Natural killer cell (primary cell): ENCODE measurements at regions not wholly inside any gene's neighbourhood (a gene's known extent, or its start where the extent isn't known, plus 50 kb on each side); places are given as distances from the start of the nearest gene placed in this dataset.

Experiments used
- ATAC-seq, 3 donors: fragments of 150-1000 bp in 2 of 3; fragments of 200-7000 bp in 1 of 3; cut with Tn5 transposase; 1 replicate in 1 of 3; 2 replicates in 2 of 3; pipeline ENCODE4 v1.10.0; 2021; ENCODE audit warnings: mild to moderate bottlenecking in 2 of 3, moderate library complexity in 2 of 3
- DNase-seq, 2 donors: peaks; one replicate each; pipeline versions ENCODE4 v3.0.0 to v3.0.0-alpha.2; 2013 to 2021; ENCODE audit warnings: mixed read lengths in 1 of 2
- H3K27ac ChIP-seq: one replicate; pipeline ENCODE4 v1.5.1; 2013; ENCODE audit warnings: mild to moderate bottlenecking, low read length
- H3K27me3 ChIP-seq: one replicate; pipeline ENCODE4 v1.6.1; 2013; ENCODE audit warnings: low read length; ENCODE audit not compliant: control insufficient read depth, insufficient read depth
- H3K36me3 ChIP-seq: one replicate; pipeline ENCODE4 v1.6.1; 2013; ENCODE audit warnings: low read length; ENCODE audit not compliant: control insufficient read depth, insufficient read depth
- H3K4me1 ChIP-seq: one replicate; pipeline ENCODE4 v1.6.1; 2013; ENCODE audit warnings: low read length; ENCODE audit not compliant: control insufficient read depth, insufficient read depth
- H3K4me3 ChIP-seq: one replicate; pipeline ENCODE4 v1.5.1; 2013; ENCODE audit warnings: low read length
- H3K9me3 ChIP-seq: one replicate; pipeline ENCODE4 v1.6.1; 2013; ENCODE audit warnings: low read length; ENCODE audit not compliant: control insufficient read depth, insufficient read depth
- H3K27ac Mint-ChIP-seq, 2 donors: one replicate each; pipeline ENCODE4 v1.8.0; 2022; ENCODE audit warnings: mild to moderate bottlenecking in 2 of 2, mixed read lengths in 2 of 2, moderate library complexity in 1 of 2
- H3K27me3 Mint-ChIP-seq, 2 donors: one replicate each; pipeline ENCODE4 v1.8.0; 2022; ENCODE audit warnings: low read depth in 2 of 2, mixed read lengths in 2 of 2
- H3K36me3 Mint-ChIP-seq: one replicate; pipeline ENCODE4 v1.8.0; 2022; ENCODE audit warnings: mixed read lengths
- H3K4me1 Mint-ChIP-seq, 2 donors: one replicate each; pipeline ENCODE4 v1.8.0; 2022; ENCODE audit warnings: mixed read lengths in 2 of 2
- H3K4me3 Mint-ChIP-seq: one replicate; pipeline ENCODE4 v1.8.0; 2022; ENCODE audit warnings: mild to moderate bottlenecking, moderate library complexity, mixed read lengths
- H3K9me3 Mint-ChIP-seq, 2 donors: one replicate each; pipeline ENCODE4 v1.8.0; 2022; ENCODE audit warnings: mixed read lengths in 2 of 2
- WGBS: methylation state at CpG from one replicate; pipeline ENCODE4 v1.1.7; 2013; ENCODE audit warnings: missing lambda C conversion rate; ENCODE audit not compliant: insufficient coverage; 5-methylcytosine and 5-hydroxymethylcytosine counted together
- intact Hi-C: fragments of 100-400 bp; cut with micrococcal nuclease; formaldehyde crosslinking; loops from one replicate; pipeline ENCODE4 v1.14.2; 2022
- TF ChIP-seq, protein P1 (sequence below): fragments of 200-600 bp; IDR thresholded peaks from one replicate; pipeline ENCODE4 v1.8.0; 2022; ENCODE audit warnings: antibody characterized with exemption

DNA sequence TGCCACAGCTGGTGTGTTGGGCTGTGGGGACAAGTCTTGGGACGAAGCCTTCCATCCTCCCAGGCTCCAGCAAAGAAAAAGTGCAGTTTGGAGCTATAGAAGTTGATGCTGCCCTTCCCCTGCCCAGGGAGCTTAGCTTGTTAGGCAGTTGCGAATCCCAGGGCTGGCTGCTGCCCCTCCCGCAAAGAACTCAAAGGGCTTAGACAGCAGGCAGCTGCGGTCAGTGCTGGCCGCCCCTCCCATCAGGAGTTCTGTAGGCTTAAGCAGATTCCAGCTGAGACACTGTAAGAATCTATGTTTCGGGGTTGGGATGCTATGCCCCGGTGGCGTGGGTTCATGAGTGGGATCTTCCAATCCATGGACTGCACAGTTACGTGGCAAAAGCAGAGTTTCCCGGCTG, 956.7 kb downstream of the GLUD2 start:
- no peak overlapping the region for H3K4me3 Mint-ChIP-seq
- Histone ChIP-seq H3K9me3 (no peaks in the 10 kb centered on the region), H3K4me3 (no peak overlapping the region), H3K36me3 (no peaks in the 10 kb centered on the region), H3K4me1 (no peaks in the 10 kb centered on the region), H3K27ac (no peak overlapping the region), H3K27me3 (no peaks in the 10 kb centered on the region)
- DNase-seq (no peak), ATAC-seq (no peak)
- no peaks in the 10 kb centered on the region for H3K27me3 Mint-ChIP-seq
- H3K4me1 Mint-ChIP-seq: no peaks in the 10 kb centered on the region
- no peaks in the 10 kb centered on the region for H3K36me3 Mint-ChIP-seq
- 92% methylated on average over 9 of the region's 10 CpGs for WGBS
- no peak overlapping the region for H3K27ac Mint-ChIP-seq
- intact Hi-C loops: no loop called here
- TF ChIP-seq, protein P1, sequence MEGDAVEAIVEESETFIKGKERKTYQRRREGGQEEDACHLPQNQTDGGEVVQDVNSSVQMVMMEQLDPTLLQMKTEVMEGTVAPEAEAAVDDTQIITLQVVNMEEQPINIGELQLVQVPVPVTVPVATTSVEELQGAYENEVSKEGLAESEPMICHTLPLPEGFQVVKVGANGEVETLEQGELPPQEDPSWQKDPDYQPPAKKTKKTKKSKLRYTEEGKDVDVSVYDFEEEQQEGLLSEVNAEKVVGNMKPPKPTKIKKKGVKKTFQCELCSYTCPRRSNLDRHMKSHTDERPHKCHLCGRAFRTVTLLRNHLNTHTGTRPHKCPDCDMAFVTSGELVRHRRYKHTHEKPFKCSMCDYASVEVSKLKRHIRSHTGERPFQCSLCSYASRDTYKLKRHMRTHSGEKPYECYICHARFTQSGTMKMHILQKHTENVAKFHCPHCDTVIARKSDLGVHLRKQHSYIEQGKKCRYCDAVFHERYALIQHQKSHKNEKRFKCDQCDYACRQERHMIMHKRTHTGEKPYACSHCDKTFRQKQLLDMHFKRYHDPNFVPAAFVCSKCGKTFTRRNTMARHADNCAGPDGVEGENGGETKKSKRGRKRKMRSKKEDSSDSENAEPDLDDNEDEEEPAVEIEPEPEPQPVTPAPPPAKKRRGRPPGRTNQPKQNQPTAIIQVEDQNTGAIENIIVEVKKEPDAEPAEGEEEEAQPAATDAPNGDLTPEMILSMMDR: no peak
- H3K9me3 Mint-ChIP-seq: peaks cover 4 to 18% of the 10 kb centered on the region in 2 donors

DNA sequence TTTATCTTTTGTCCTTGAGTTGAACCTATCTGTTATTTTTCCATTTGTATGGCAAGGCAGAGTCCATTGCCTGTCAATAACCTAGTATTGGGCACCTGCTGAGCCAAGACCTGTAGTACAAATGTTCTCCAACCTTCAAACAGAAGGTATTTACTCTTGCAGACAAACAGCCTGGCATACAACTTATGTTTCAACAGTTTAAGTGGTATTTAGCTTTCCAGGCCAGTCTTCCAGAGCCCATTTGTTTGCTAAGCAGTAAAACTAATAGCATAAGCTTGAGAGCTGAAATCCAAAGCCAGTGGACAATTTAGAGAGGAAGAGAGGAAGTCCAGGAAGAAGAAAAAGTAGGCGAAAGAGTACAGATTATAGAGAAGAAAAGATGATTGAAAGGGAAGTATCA, 979.3 kb downstream of the GLUD2 start:
- Histone ChIP-seq H3K4me1 (no peaks in the 10 kb centered on the region), H3K9me3 (no peaks in the 10 kb centered on the region), H3K27me3 (no peaks in the 10 kb centered on the region), H3K36me3 (no peaks in the 10 kb centered on the region), H3K4me3 (no peak overlapping the region), H3K27ac (no peak overlapping the region)
- Mint-ChIP-seq H3K27ac (no peak overlapping the region), H3K4me1 (no peaks in the 10 kb centered on the region), H3K9me3 (peaks cover 2 to 6% of the 10 kb centered on the region in 2 donors), H3K27me3 (no peaks in the 10 kb centered on the region), H3K36me3 (no peaks in the 10 kb centered on the region), H3K4me3 (no peak overlapping the region)
- DNase-seq: no peak
- 73% methylated on average over 1 of the region's 1 CpG for WGBS
- TF ChIP-seq, protein P1: no peak
- intact Hi-C loops: no loop called here
- ATAC-seq: no peak

DNA sequence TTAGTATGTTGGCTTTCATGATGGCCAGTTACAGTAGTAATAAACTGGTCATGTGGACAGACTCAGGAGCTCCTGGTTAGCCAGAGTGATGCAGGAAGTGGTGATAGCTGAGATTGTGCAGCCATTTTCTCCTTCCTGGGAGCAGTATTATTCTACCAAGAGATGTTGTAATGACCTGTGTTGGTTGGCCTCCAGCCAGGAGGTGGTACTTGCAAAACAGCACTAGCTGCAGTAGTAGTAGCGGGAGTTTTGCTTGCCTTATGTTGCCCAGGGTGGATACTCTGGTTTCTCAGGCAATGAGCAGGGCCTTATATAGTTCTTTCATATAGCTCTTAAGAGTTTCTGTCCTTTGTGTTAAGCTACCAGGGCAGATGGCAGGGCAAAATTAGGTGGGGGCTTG, 998.8 kb downstream of the GLUD2 start:
- H3K36me3 ChIP-seq: no peaks in the 10 kb centered on the region
- H3K27me3 Mint-ChIP-seq: no peaks in the 10 kb centered on the region
- no peaks in the 10 kb centered on the region for H3K36me3 Mint-ChIP-seq
- intact Hi-C loops: no loop called here
- no peaks in the 10 kb centered on the region for H3K4me1 ChIP-seq
- ATAC-seq (no peak), DNase-seq (no peak)
- TF ChIP-seq, protein P1: no peak
- H3K4me3 Mint-ChIP-seq: no peak overlapping the region
- no peak overlapping the region for H3K27ac ChIP-seq
- H3K4me1 Mint-ChIP-seq: no peaks in the 10 kb centered on the region
- peaks cover 4% of the 10 kb centered on the region for H3K9me3 ChIP-seq
- H3K9me3 Mint-ChIP-seq: peaks cover 0 to 5% of the 10 kb centered on the region in 2 donors
- H3K4me3 ChIP-seq: no peak overlapping the region
- H3K27me3 ChIP-seq: no peaks in the 10 kb centered on the region
- WGBS: 100% methylated on average over 1 of the region's 1 CpG
- H3K27ac Mint-ChIP-seq: no peak overlapping the region

DNA sequence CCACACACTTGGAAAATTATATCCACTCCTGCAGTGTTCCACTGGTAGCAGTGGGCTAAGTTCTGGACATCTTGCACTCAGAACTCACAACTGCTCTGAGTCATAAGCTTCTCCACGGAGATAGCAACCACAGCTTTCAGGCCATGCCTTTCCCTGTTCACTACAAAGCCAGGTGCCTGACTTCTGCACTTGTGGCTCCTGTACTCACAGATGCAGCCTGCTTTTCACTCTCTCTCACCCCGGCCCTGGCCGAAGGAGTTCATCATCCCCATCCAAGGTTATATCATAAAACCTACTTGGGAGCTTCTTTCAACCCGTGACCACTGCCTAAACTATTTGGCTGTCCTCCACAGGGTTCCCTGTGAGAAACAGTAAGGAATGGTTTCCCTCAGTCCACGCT, 999.4 kb downstream of the GLUD2 start:
- WGBS: 80% methylated on average over 4 of the region's 5 CpGs
- TF ChIP-seq, protein P1: no peak

More for the DNA sequence above, 999.4 kb downstream of the GLUD2 start:
- DNase-seq: no peak
- no peaks in the 10 kb centered on the region for H3K27me3 ChIP-seq
- H3K4me1 ChIP-seq: no peaks in the 10 kb centered on the region
- Mint-ChIP-seq H3K9me3 (peaks cover 0 to 5% of the 10 kb centered on the region in 2 donors), H3K27me3 (no peaks in the 10 kb centered on the region), H3K27ac (no peak overlapping the region), H3K36me3 (no peaks in the 10 kb centered on the region), H3K4me1 (no peaks in the 10 kb centered on the region), H3K4me3 (no peak overlapping the region)
- H3K27ac ChIP-seq: no peak overlapping the region
- intact Hi-C loops: no loop called here
- H3K4me3 ChIP-seq: no peak overlapping the region
- no peaks in the 10 kb centered on the region for H3K36me3 ChIP-seq
- peaks cover 4% of the 10 kb centered on the region for H3K9me3 ChIP-seq
- ATAC-seq: no peak
